ENCODE measurements at regions not wholly inside any gene's neighbourhood (a gene's known extent, or its start where the extent isn't known, plus 50 kb on each side); places are given as distances from the start of the nearest gene placed in this dataset.

DNA sequence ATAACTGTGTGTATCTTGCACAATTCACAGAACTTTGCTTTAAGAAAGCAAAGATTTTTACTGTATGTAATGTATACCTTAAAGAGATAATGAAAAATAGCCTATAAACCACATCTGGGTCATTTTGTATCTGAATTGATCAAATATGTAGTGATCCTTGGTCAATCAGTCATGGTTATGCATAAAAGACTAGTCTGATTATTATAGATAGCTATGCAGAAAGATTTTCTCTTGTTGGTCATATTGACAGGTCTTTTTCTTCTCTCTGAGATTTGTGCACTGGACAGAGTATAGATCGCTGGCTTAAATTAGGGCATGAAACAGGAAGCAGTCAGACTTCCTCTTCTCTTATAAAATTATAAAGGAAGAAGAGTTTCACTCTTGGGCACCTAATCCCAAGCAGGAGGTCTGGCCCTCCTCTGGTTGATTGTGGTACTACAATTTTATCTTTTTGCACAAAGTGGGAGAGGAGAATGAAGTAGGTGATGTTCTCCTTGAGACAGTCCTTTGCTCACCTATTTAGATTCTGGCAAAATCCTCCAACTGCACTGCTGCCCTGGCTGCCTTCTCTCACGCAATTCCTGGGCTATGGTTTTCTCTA lies 380.9 kb upstream of the RGS17 start:
- TF ChIP-seq EZH2 (IDR thresholded peaks at IDR 0.05; ENCODE audit: borderline replicate concordance, insufficient read depth, low read length, poor library complexity, severe bottlenecking) (no peak), TAF1 (IDR thresholded peaks at IDR 0.05; ENCODE audit: low read depth) (no peak), EP300 (conservative IDR thresholded peaks at IDR 0.05; ENCODE audit: poor library complexity, severe bottlenecking) (no peak), POLR2AphosphoS5 (IDR thresholded peaks at IDR 0.05) (no peak), RAD21 (conservative IDR thresholded peaks at IDR 0.05) (peak; percentile 34), MXI1 (conservative IDR thresholded peaks at IDR 0.05; ENCODE audit: poor library complexity, severe bottlenecking) (no peak)
- TF ChIP-seq, protein P1, sequence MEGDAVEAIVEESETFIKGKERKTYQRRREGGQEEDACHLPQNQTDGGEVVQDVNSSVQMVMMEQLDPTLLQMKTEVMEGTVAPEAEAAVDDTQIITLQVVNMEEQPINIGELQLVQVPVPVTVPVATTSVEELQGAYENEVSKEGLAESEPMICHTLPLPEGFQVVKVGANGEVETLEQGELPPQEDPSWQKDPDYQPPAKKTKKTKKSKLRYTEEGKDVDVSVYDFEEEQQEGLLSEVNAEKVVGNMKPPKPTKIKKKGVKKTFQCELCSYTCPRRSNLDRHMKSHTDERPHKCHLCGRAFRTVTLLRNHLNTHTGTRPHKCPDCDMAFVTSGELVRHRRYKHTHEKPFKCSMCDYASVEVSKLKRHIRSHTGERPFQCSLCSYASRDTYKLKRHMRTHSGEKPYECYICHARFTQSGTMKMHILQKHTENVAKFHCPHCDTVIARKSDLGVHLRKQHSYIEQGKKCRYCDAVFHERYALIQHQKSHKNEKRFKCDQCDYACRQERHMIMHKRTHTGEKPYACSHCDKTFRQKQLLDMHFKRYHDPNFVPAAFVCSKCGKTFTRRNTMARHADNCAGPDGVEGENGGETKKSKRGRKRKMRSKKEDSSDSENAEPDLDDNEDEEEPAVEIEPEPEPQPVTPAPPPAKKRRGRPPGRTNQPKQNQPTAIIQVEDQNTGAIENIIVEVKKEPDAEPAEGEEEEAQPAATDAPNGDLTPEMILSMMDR (IDR thresholded peaks at IDR 0.05; ENCODE audit: poor library complexity, severe bottlenecking), result peak; percentile 55

Data from neural cell (in vitro differentiated cells).